Fibroblast of mammary gland (primary cell): ENCODE measurements at regions not wholly inside any gene's neighbourhood (a gene's known extent, or its start where the extent isn't known, plus 50 kb on each side); places are given as distances from the start of the nearest gene placed in this dataset.

Source experiments
- DNase-seq: peaks from one replicate; pipeline ENCODE4 v3.0.0-alpha.2; 2010; ENCODE audit warnings: low read depth
- H3K4me3 ChIP-seq: 2 replicates; pipeline ENCODE4 v1.5.1; 2011; ENCODE audit warnings: low read depth, mild to moderate bottlenecking, low read length, moderate library complexity; ENCODE audit not compliant: control insufficient read depth
- CTCF ChIP-seq: conservative IDR thresholded peaks from 2 replicates; pipeline ENCODE4 v1.5.1; 2011; ENCODE audit warnings: low read depth, low read length, inconsistent platforms; ENCODE audit not compliant: control insufficient read depth, insufficient read depth

DNA sequence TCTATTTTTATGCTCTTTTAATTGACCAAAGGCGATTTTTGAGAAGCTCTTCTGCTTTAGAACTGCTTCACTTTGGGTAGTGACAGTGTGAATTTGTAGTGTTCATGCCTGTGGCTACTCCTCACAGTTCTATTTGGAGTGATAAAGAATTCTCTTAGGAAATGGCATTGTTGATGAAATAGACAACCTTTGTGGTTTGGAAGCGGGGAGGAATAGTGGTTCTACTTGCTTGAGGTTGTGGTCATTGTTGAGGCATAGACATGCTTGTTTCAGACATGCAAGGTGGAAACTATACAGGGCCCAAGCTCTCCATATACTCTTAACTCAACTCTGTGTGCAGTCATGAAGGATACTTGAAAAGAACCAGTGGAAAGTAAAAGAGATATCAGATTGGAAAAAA, 481.1 kb upstream of the NEGR1 start:
- DNase-seq = no peak
- H3K4me3 ChIP-seq = no peak overlapping the region
- TF ChIP-seq CTCF = no peak

GRCh38 chr1:72759486-72759885, 477.1 kb upstream of the NEGR1 start:
- no peak for TF ChIP-seq CTCF
- H3K4me3 ChIP-seq = no peak overlapping the region
- DNase-seq = no peak

DNA sequence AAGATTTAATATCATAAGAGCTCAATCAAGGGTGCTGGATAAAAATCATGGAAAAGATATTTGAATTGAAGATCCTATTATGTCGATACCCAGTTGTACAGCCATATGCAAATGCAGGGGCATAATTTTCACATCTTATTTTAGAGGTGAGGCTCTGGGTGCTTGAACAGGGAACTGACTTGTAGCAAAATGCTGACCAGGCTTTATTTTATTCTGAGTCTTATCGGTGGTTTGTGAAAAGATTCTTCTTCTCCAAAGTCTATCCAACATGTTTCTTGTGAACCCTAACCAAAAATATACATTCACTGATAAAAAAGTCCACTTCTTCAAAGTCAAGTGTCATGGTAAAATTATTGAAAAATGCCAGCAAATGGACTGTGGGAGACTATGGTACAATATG, 475.5 kb upstream of the NEGR1 start:
- no peak for TF ChIP-seq CTCF
- DNase-seq = no peak
- no peak overlapping the region for H3K4me3 ChIP-seq

DNA sequence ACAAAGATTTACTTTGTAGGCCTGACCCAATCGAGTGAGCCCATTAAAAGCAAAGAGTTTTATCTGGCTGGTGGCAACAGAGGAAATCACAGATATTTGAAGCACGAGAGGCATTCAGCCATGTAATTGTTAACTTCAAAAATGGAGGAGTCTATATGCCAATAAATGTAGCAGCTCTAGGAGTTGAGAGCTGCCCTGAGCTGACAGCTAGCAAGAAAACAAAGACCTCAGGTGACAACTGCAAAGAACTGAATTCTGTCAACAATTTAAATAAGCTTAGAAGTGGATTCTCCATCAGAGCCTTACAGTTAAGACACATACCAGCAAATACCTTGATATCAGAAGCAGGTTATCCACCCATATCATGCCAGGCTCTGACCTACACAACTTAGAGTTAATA, 463.1 kb upstream of the NEGR1 start:
- TF ChIP-seq CTCF = no peak
- no peak for DNase-seq
- H3K4me3 ChIP-seq = no peak overlapping the region

DNA sequence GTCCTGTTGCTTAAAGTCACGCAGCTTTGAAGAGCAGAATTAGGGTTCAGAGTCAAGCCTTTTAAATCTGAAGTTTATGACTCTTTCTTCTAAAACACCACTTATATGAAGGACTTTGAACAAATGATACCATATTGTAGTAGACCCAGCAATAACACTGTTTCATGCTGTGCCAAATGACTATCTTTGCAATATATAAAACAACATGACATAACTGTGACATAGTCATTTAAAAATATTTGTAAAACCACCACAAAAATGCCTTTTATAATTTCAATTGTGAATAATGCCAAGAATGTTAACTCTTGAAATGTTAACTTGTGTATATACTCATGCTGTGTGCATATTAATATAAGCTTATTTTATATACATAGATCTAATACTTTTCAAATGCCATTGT, 452.1 kb upstream of the NEGR1 start:
- no peak for DNase-seq

GRCh38 chr1:72724951-72725861, 442.9 kb upstream of the NEGR1 start:
- no peak for DNase-seq
- TF ChIP-seq CTCF = no peak
- H3K4me3 ChIP-seq = no peak overlapping the region

More for the DNA sequence above, 452.1 kb upstream of the NEGR1 start:
- no peak for TF ChIP-seq CTCF
- H3K4me3 ChIP-seq = no peak overlapping the region
